OCI-LY3 (cell line): ENCODE measurements at regions not wholly inside any gene's neighbourhood (a gene's known extent, or its start where the extent isn't known, plus 50 kb on each side); places are given as distances from the start of the nearest gene placed in this dataset.
A peak's percentile ranks its signal among the peaks of the same experiment; 100 is the strongest.

ENCODE experiments used
- H2AFZ ChIP-seq: fragments of 200-600, 300-600 bp; shearing (Covaris generic); 2 replicates; pipeline ENCODE4 v1.6.0; 2014; ENCODE audit warnings: antibody characterized with exemption, low read depth, low read length
- H3K27ac ChIP-seq: fragments of 200-600, 300-600 bp; sonication (generic); 2 replicates; pipeline ENCODE4 v1.5.1; 2014; ENCODE audit warnings: mild to moderate bottlenecking, low read length, moderate library complexity, mixed read lengths
- H3K27me3 ChIP-seq: fragments of 200-600, 300-600 bp; sonication (generic); 2 replicates; pipeline ENCODE4 v1.6.1; 2014; ENCODE audit warnings: low read depth, low read length, mixed read lengths
- H3K36me3 ChIP-seq: fragments of 200-600, 300-600 bp; sonication (generic); replicated peaks from 2 replicates; pipeline ENCODE3; 2014; ENCODE audit warnings: low read depth, low read length, mixed read lengths
- H3K4me1 ChIP-seq: fragments of 300-600, 200-600 bp; sonication (generic); 2 replicates; pipeline ENCODE4 v1.6.1; 2014; ENCODE audit warnings: low read length, mixed read lengths
- H3K4me2 ChIP-seq: fragments of 200-600, 300-600 bp; sonication (generic); 2 replicates; pipeline ENCODE4 v1.6.1; 2014; ENCODE audit warnings: low read length, mixed read lengths
- H3K4me3 ChIP-seq: fragments of 300-600, 200-600 bp; sonication (generic); 2 replicates; pipeline ENCODE4 v1.5.1; 2014; ENCODE audit warnings: antibody characterized with exemption, mild to moderate bottlenecking, low read length, moderate library complexity
- H3K79me2 ChIP-seq: fragments of 300-600, 200-600 bp; shearing (Covaris generic); 2 replicates; pipeline ENCODE4 v1.6.1; 2014; ENCODE audit warnings: mild to moderate bottlenecking, low read length, mixed read lengths
- H3K9ac ChIP-seq: fragments of 300-600, 200-600 bp; shearing (Covaris generic); 2 replicates; pipeline ENCODE4 v1.6.0; 2014; ENCODE audit warnings: mild to moderate bottlenecking, low read length, moderate library complexity
- H3K9me3 ChIP-seq: fragments of 200-600, 300-600 bp; shearing (Covaris generic); 2 replicates; pipeline ENCODE4 v1.6.1; 2014; ENCODE audit warnings: low read length, mixed read lengths; ENCODE audit not compliant: insufficient read depth
- H4K20me1 ChIP-seq: fragments of 200-600, 300-600 bp; sonication (generic); 2 replicates; pipeline ENCODE4 v1.6.1; 2016; ENCODE audit warnings: low read length, mixed read lengths; ENCODE audit not compliant: insufficient read depth
- EZH2phosphoT487 ChIP-seq: fragments of 200-600 bp; shearing (Covaris generic); IDR thresholded peaks from 2 replicates; pipeline ENCODE4 v1.6.1; 2018; ENCODE audit warnings: antibody characterized with exemption, mixed run types, low read depth
- TF ChIP-seq, protein P1 (sequence below): fragments of 200-600, 300-600 bp; sonication (generic); IDR thresholded peaks from 2 replicates; pipeline ENCODE4 v1.5.1; 2014; ENCODE audit warnings: antibody characterized with exemption, low read length, low read depth

DNA sequence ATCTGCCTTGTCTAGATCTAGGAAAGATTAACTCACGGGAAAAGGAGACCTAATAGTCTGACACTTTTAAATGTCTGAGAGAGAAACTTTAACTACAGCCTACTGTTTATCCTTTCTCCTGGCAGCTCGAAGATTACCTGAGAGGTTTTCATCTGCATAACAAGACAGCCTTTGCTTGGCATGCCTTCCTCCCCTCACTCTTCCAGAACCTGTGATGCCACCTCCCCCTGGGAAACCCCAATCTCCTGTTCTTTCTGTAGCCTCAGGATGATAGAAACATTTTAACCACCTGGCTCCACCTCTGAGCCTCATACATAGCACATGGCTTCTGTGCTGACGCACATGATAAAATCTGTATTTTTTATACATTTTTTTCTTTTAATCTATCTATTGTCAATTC lies 420.8 kb downstream of the CNTN6 start:
- Histone ChIP-seq H2AFZ (no peak overlapping the region), H4K20me1 (no peaks in the 10 kb centered on the region), H3K4me1 (no peaks in the 10 kb centered on the region), H3K79me2 (no peaks in the 10 kb centered on the region), H3K27ac (no peak overlapping the region), H3K4me3 (no peak overlapping the region), H3K36me3 (no peaks in the 10 kb centered on the region), H3K9me3 (no peaks in the 10 kb centered on the region), H3K4me2 (no peak overlapping the region), H3K9ac (no peak overlapping the region), H3K27me3 (no peaks in the 10 kb centered on the region)
- TF ChIP-seq EZH2phosphoT487 = no peak
- TF ChIP-seq, protein P1, sequence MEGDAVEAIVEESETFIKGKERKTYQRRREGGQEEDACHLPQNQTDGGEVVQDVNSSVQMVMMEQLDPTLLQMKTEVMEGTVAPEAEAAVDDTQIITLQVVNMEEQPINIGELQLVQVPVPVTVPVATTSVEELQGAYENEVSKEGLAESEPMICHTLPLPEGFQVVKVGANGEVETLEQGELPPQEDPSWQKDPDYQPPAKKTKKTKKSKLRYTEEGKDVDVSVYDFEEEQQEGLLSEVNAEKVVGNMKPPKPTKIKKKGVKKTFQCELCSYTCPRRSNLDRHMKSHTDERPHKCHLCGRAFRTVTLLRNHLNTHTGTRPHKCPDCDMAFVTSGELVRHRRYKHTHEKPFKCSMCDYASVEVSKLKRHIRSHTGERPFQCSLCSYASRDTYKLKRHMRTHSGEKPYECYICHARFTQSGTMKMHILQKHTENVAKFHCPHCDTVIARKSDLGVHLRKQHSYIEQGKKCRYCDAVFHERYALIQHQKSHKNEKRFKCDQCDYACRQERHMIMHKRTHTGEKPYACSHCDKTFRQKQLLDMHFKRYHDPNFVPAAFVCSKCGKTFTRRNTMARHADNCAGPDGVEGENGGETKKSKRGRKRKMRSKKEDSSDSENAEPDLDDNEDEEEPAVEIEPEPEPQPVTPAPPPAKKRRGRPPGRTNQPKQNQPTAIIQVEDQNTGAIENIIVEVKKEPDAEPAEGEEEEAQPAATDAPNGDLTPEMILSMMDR = no peak

DNA sequence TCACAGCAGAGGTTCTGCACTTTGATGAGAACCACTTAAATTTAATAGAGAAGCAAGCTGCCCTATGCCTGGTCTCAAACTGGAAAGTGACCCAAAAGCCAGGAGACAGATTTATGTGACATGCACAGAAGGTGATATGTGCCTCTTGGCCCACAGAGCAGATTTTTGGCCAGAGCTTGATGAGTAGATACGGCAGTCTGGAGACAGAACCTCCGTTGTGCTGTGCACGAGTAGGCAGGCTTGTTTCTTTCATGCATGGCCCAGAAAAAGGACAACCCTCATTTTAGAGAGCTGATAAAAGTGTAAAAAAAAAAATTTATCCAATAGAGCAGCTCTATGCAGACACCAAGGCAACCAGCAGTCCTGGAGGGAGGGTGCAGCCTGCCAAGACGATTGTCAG lies 423.1 kb downstream of the CNTN6 start:
- Histone ChIP-seq H3K4me1 (no peaks in the 10 kb centered on the region), H2AFZ (no peak overlapping the region), H3K27me3 (no peaks in the 10 kb centered on the region), H3K4me3 (no peak overlapping the region), H3K9me3 (no peaks in the 10 kb centered on the region), H3K79me2 (no peaks in the 10 kb centered on the region), H3K4me2 (no peak overlapping the region), H3K27ac (no peak overlapping the region), H3K36me3 (no peaks in the 10 kb centered on the region), H3K9ac (no peak overlapping the region), H4K20me1 (no peaks in the 10 kb centered on the region)
- TF ChIP-seq, protein P1 = no peak
- no peak for TF ChIP-seq EZH2phosphoT487

DNA sequence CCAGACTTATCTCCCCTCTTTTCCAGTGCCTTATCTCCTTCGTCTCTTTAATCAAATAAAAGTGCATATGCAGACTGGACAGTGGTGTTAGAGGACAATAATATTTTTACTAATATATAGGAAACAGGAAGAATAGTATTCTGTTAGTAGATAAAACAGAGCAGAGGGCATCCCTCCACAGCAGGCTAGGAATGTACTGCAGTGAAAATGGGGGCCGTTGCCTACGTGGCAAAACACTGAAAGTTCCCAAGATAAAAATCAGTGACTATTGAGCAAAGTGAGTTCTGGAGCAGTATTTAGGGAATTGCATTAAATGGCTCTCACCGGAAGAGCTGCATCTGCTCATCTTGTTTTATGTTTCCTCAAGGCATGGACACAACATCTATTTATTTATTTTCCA lies 435.0 kb downstream of the CNTN6 start:
- Histone ChIP-seq H3K27me3 (no peaks in the 10 kb centered on the region), H3K4me1 (peaks cover 9% of the 10 kb centered on the region)

DNA sequence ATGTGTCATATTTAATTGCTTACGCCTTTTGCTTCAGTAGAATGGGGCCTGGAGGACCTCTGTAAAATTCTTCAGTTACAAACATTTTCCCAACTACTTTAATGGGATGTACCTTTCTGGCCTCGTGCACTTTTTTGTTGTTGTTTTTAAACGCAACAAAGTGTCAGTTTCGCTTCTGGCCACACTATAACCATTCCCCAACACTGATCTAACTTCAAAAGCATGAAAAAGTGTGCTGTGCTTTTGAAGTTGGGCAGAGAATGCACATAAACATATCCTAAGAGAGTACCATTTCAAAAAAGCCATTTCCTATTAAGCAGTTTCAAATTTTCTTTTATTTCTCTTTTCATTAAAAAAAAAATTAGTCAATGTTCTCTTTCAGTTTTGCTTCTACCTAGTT lies 435.8 kb downstream of the CNTN6 start:
- no peak for TF ChIP-seq EZH2phosphoT487
- TF ChIP-seq, protein P1 = no peak
- Histone ChIP-seq H3K27me3 (no peaks in the 10 kb centered on the region), H3K9ac (no peak overlapping the region), H3K4me3 (no peak overlapping the region), H3K36me3 (no peaks in the 10 kb centered on the region), H3K79me2 (no peaks in the 10 kb centered on the region), H3K9me3 (no peaks in the 10 kb centered on the region), H4K20me1 (no peaks in the 10 kb centered on the region), H3K4me1 (peaks cover 17% of the 10 kb centered on the region), H2AFZ (0 out of 2 replicates have a peak overlapping the region, but pooled peaks have one; percentile 51), H3K4me2 (no peak overlapping the region), H3K27ac (no peak overlapping the region)

More for the DNA sequence above, 435.0 kb downstream of the CNTN6 start:
- Histone ChIP-seq H4K20me1 (no peaks in the 10 kb centered on the region), H2AFZ (no peak overlapping the region), H3K79me2 (no peaks in the 10 kb centered on the region), H3K9ac (no peak overlapping the region), H3K36me3 (no peaks in the 10 kb centered on the region), H3K4me2 (no peak overlapping the region), H3K9me3 (no peaks in the 10 kb centered on the region), H3K27ac (no peak overlapping the region), H3K4me3 (no peak overlapping the region)
- TF ChIP-seq, protein P1 = no peak
- no peak for TF ChIP-seq EZH2phosphoT487
